ENCODE measurements at regions not wholly inside any gene's neighbourhood (a gene's known extent, or its start where the extent isn't known, plus 50 kb on each side); places are given as distances from the start of the nearest gene placed in this dataset.

- TF ChIP-seq POLR2A (IDR thresholded peaks at IDR 0.05) (no peak), CTCF (IDR thresholded peaks at IDR 0.05) (no peak)
These were observed 49.8 kb upstream of the ANO6 start for GRCh38 chr12:45166056-45166455.

All from adrenal gland (tissue), 5 donors.